IPS-11a (cell line): ENCODE measurements at regions not wholly inside any gene's neighbourhood (a gene's known extent, or its start where the extent isn't known, plus 50 kb on each side); places are given as distances from the start of the nearest gene placed in this dataset.

Experiments used
- H3K4me3 ChIP-seq: one replicate; pipeline ENCODE4 v1.5.1; 2013; ENCODE audit warnings: low read depth, low read length, control low read depth

DNA sequence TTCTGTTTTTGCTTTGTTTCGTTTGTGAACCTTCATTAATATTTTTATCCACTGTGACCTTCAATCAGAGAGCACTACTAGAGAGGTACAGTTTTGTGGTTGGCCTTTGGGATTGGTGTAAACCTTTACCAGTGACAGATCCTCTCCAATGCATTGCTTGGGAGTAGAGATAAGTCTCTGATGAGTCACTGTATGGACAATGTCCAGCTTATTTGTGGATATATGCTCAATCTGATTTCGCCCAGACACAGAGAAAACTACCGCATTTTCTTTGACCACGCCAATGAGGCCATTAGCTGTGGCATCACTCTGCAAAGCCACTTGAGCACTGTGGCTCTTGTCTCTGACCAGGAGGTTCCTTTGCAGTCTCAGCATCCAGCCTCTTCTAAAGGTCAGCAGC, 964.7 kb downstream of the TUSC7 start:
- H3K4me3 ChIP-seq, result no peak overlapping the region

DNA sequence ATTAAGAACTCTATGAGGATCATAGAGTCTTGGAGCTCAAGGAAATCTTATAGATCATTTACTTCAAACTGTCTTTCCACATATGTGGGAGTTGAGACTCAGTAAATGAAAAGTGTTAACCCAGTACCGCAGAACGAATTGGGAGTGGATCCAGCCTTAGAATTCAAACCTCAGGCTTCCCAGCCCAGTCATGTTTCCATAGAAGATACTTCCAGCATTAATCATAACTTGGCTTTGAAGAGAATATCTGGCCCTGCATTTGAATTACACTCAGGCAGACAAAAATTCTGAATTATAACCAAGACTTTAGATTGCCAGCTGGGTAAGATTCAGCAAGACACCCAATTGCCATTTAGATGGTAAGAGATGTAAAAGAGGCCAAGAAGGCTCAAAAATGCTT, 972.0 kb downstream of the TUSC7 start:
- no peak overlapping the region for H3K4me3 ChIP-seq

DNA sequence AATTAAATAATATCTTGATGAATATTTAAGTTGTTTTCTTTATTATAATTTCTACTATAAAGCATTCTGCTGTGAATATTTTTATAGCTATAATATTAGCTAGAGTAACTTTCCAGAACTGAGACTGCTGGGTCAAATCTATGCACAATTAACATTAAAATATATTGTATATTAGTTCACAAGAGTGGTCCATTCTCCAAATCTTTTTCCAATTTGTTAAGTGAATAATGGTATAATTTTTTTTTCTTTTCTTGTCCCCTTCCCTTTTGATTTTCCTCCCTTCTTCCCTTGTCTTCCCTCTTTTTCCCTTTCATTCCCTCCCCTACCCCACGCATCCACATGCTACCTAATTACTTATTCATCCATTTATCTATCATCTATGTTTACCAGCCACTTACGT, 977.5 kb downstream of the TUSC7 start:
- H3K4me3 ChIP-seq, result no peak overlapping the region

DNA sequence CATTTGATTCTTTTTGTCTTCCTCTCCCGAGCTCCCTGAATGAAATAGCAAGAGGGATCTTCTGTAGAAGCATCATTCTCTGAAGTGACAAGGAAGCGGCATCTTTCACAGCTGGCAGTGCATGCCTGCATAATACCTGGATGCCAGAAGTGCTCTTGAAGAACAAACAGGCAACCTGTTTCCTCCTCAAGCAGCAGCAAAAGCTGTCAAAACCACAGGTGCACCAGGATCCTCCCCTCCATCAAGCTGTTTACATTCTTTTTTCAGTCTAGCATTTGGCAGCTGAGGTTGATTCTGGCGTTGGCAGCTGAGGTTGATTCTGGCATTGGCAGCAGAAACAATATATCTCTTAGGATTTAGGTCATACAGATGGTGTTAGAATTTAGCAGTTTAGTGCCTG, 979.0 kb downstream of the TUSC7 start:
- no peak overlapping the region for H3K4me3 ChIP-seq

DNA sequence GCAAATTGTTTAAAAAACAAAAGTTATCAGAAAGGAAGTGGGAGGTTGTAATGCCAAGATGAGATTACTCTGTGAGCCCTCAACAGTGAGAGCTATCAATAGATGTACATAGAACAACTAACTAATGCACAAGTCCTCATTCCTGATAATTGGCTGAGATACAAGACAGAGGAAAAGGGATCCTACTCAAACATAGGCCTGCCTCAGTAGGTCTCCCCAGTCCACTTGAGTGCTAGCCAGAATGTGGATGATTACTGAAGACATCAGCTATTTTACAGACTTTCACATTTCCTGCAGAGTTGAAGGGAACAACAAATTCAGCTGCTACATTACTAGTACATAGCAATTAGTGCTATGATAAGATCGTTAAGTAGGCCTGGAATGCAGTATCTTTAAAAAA, 981.9 kb downstream of the TUSC7 start:
- H3K4me3 ChIP-seq, result no peak overlapping the region

DNA sequence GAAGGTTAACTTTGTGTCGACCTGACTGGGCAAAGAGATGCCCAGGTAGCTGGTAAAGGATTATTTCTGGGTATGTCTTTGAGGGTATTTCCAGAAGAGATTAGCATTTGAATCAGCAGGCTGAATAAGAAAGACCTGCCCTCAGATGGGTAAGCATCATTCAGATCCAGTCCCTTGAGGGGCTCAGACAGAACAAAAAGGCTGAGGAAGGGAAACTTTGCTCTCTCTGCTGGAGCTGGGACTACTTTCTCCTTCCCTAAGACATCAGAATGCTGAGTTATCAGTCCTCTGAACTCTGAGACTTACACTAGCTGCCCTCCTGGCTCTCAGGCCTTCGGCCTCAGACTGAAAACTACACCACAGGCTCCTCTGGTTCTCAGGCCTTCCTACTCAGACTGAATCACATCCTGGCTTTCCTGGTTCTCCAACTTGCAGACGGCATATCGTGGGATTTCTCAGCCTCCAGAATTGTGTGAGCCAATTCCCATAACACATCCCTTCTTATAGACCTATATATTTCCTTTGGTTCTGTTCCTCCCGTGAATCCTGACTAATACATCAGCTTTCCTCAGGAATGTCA, 982.9 kb downstream of the TUSC7 start:
- H3K4me3 ChIP-seq, result no peak overlapping the region

DNA sequence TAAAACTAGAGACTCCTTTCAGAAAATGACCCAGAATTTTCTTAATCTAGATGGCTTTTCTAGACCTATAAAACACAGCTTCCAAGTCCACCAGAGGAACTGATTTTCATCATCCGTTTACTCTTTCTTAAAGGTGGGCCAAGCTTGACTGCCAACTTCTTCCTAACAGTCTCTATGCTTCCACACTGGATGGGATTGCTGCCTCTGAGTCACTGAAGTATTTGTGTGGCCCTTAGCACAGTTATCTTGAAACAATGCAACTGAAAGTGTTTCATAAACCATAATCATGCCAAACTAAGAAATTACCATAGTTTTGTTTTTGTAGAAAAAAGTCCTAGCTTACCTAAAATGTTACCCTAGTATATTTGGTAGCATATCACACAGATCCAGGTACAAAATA, 985.7 kb downstream of the TUSC7 start:
- no peak overlapping the region for H3K4me3 ChIP-seq

DNA sequence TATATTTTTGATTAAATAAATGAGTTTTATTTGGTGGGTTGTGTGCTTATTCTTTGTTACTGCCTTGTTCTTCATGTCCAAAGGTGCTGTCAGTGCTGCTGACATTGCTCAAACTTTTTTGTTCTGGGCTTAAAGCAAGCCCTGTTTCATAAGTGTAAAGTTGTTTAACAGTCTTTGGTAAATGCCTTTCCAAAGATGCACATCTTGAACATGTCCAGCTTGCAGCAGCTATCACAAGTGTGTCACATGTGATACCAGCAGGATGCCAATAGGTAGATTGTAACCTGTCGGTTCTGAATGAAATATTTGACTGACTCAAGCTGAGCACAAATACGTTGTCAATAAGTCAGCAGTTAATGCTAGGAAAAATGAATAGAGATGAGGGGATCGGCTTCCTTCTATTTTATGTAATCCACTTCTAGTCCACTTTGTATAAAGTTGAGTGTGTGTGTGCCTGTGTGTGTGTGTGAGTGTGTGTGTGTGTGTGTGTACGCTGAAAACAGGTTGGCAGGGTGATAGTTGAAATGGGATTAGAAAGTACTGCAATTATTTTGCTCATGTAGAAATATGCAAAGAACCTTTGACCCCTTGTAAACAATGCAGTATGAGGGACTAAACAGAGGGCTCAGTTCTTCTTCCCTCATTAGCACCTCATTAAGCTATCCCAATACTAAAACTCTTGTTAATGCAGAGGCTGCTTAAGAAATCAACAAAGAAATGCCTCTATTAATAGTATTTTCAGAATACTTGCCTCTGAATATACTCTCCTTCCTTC, 986.5 kb downstream of the TUSC7 start:
- no peak overlapping the region for H3K4me3 ChIP-seq

DNA sequence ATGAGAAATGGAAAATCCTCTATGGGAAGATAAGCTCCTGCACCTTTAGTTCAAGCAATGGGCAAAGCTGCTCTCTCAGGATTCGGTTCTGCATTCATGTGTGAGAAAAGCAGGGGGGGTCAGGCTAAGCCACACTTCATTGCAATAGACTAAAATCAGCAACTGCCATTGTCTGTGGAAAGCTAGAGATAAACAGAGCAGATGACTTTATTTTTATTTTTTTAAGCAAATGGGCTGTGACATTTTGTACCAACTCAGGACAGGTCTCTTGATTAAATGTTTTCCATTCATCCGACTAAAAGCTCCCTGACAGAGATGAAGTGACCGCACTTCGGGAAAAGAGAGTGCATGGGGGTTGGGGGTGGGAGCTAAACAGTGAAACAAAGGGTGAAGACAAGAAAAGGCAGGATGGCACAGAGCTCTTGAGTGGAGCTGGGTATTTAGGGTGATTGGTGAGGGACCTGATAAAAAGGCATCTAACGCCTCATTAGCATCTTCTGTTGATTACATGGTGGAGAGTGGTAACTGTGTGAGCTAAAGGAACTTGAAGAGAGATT, 987.4 kb downstream of the TUSC7 start:
- no peak overlapping the region for H3K4me3 ChIP-seq

DNA sequence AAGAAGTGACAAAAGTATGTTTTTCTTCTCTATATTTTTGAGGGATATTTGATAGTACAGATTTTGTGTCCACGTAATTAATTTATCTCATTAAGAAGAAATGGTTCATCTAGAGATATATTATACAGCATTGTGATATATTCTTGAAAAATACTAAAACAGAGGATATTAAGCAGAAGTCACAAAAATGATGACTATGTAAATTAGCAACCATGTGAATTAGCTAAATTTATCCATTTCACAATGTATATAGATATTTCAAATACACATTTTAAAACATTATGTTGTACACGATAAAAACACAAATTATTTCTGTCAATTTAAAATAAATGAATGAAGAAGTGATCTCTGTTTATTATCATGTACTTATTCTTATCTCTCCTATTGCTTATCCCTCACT, 989.5 kb downstream of the TUSC7 start:
- no peak overlapping the region for H3K4me3 ChIP-seq

DNA sequence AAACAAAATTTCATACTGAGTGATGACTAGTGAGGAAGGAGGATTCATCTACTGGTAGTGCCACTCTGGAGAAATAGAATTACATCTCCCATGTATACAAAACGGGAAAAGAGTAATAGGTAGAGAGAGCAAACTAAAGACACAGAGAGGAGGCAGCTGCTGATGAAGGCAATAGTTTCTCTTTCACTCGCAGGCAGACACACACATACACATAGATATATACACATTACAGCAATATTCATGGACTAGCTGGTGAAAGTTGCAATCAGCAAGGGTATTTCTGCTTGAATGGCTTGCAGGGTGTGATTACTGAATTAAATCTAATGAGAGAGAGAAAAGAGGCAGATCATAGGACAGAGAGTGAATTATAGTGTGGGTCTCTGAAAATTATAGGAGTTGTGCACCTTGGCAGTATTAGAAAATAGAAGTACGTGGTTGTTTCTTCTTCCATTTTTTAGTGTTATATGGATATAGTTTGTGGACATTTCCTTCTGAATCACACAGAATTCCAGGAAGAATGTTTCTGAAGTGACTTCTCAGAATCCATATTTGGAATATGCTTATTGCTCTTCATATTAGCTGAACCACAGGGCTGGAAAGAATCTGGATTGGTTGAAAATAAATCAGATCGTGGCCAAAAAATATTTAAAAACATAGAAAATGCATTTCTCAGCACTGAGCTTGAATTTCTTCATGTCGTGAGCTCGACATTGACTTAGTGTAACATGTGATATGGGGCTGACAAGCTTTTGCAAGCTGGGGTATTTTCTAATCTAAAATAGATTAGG, 991.2 kb downstream of the TUSC7 start:
- no peak overlapping the region for H3K4me3 ChIP-seq

DNA sequence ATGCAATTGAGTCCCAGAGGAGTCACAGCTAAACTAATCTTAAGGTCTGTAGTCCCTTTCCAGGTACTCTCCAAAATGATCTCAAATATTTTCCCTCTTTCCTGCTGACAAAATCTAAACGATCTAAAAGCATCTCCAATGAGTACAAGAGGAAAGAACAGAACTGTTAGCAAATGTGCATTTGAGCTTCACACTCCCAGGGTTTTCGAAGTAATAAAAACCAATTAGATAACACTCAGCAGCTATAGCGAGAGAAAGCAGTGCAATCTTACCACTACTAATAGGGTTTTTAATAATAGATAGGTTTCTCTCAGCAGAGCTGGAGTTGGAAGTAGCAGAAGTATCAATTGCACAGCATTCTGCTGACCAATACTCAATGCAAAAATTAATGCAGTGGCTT, 995.4 kb downstream of the TUSC7 start:
- H3K4me3 ChIP-seq, result no peak overlapping the region

DNA sequence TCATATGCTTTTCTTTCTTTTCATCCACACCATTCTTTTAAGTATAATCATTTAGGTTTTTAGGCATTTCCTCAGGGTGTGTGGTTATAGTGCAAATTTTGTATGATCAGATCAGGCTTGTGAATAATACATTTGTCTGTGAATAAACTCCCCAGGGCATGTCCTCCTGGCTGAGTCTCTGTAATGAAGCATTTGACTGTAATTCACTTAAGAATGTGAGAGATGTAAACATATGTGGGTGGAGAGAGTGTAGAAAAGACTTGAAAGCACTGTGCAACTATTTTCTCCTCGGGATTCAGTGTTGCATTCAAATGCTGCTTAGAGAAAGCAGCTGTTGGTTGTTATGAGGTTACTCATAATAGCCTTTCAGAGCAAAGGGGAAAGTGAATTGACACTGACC, 996.5 kb downstream of the TUSC7 start:
- H3K4me3 ChIP-seq, result no peak overlapping the region

DNA sequence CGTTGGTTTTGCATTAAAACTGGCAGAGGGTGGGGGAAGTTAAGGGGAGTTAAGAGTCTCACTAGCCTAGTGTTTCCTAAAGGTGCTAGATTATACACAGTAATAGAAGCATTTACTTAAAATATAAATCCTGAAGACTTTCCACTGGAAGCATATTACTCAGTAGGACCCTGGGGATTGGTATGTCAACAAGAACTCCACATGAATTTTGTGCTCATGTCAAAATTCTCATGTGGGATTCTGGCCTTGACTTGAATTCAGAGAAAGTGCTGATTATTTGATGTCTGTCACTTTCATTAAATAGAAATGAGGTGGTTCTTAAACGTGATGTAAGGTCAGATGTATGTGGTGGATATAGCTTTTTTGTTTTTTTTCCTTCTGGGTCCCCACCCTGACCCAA, 997.2 kb downstream of the TUSC7 start:
- H3K4me3 ChIP-seq, result no peak overlapping the region

DNA sequence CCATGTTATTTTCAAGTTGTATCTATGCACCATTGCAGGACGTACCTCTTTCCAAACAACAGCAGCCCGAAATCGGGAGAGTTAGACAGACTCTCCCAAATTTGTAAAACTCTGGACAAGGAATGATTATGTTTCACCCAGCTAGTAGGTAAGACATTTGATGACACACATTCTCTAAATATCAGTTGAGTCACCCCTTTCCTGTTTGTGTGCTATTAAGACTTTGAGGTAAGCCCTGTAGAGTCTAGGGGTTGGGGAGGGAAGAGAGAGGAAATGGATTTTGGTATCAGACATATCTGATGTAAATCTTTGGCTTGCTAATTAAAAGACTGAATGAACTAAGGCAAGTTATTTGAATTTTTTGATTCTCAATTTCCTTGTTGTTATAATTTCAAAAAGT, 999.0 kb downstream of the TUSC7 start:
- H3K4me3 ChIP-seq, result no peak overlapping the region

DNA sequence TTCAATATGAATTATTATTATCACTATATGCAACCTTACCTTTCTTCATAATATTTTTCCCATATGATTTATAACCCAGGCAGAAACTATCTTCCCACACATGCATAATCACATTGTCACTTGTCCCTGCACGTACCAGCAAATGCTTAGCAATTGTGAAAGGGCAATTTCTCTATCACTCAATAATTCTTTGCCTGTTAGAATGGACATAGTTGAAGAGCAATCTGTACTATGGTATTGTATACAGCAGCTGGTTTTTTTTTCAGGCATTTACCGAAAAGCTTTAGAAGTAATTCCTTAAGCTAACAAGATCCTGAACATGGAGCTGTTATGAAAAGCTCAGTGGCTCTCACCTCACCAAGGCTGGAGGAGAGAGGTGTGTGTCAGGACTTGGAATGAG, 999.5 kb downstream of the TUSC7 start:
- H3K4me3 ChIP-seq, result no peak overlapping the region

DNA sequence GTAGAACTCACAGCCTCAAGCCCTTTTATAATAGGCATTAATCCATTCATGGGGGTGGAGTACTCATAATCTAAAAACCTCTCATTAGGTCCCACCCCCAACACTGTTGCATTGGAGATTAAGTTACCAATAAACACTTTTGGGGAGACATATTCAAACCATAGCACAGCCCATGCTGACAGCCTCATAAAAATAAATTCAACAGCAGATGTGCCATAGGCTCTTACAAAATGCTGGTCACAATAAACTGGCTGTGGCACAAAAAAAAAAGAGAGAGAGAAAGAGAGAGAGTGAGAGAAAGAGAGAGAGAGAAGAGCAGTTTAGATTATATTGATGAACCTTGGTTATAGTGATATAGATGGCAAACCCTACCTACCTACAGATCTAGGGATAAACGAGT, 1000.9 kb downstream of the TUSC7 start:
- no peak overlapping the region for H3K4me3 ChIP-seq

DNA sequence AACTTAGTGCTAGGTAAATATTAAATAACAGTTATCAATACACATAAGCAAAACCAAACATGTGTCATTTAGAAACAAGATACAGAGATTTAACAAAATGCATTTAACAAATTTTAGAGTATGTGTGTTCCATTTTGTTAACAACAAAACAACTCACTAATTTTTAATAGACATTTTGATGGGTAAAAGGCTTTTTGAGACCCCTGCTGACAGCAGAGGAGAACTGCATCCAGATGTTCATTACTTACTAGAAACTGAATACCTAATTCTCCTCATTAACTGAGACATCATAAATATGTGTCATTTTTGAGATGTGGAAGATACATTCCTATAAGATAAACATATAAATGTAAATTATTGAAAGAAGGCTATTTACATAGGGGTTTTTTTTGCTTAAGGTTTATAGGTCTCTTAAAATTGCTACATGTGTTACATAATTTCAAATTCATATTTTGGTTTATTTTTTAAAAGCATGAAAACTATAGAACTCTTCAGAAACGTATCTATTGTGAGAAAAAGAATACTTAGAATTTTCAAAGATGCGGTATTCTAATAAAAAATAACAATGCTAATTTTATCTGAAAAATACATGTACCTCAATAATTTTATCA, 1009.8 kb downstream of the TUSC7 start:
- no peak overlapping the region for H3K4me3 ChIP-seq

DNA sequence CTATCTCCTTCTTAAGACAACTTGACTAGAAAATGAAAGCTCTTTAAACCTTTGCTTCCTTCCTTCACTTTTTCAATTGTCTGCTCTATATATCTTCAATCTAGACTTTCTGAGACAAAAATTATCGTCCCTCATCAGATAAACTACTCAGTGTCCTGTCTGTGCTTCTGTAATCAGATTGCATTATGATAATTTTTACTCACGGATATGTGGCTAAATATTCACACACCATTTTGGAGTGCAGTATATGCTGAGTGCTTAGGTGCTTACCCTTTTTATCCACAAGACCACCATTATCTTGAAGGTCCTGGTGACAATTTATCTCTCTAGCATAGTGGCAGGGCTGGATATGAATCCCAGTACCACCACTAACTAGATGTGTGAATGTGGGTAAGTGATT, 1012.3 kb downstream of the TUSC7 start:
- H3K4me3 ChIP-seq, result no peak overlapping the region

DNA sequence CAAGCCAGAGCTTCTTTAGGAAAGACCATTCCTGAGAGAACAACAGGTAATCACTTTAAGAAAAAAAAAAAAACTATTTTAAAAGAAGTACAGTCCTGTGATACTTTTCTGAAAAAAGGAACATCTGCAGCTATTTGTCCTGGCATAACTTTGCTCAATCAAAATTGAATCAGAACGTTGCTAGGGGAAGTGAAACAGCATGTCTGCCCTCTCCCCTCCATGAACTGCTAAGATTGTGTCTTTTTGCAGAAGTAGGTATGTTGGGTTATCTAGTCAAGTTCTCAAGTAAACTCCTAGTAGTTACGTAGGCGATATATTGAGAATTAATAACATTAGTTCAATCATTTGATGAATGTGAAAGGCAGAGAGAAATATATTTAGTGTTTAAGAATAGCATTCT, 1013.3 kb downstream of the TUSC7 start:
- H3K4me3 ChIP-seq, result no peak overlapping the region

DNA sequence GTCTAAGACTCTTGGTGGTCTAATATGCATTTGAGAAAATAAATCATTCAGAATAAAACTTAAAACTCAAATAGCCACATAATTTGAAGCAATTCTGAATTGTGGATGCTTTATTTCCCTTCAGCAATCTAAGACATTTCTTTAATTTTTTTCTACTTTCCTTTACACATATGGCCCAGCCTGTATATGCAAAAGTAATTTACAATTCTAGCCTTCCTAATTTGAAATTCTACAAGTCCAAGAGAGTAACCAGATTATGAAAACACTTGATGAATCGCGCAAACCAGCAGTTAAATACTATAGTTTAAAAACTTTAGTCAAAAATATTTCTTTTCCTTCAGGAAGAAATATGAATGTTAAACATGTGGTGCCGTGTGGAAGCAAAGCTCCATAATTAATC, 1014.2 kb downstream of the TUSC7 start:
- H3K4me3 ChIP-seq, result no peak overlapping the region

DNA sequence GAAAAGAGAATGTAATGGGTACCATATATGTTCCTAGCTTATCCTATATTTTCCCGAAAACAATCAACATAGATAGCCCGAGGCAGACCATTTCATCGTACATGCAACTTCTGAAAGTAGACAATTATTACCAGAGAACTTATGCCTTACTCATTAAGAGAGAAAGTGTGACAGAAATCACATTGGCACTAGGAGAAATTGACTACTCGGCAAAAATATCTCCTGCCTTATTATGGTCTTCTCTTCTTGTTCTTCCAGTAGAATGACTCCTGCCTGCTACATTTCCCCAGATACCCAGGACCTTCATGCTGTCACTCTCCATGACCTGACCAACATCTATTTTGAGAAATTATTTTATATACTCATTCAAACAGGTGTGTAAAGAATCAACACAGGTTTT, 1015.7 kb downstream of the TUSC7 start:
- no peak overlapping the region for H3K4me3 ChIP-seq
